ENCODE measurements at regions not wholly inside any gene's neighbourhood (a gene's known extent, or its start where the extent isn't known, plus 50 kb on each side); places are given as distances from the start of the nearest gene placed in this dataset.

- POLR2A ChIA-PET = interaction anchor here (0.5 to 1.7 kb wide), 7 partner anchors 8 to 577 kb away, joined by 3 to 4 read pairs (median 3); partner anchors contain the start of gene TAB2
- Histone ChIP-seq H3K27ac (ENCODE audit: extremely low read depth, low read depth, low read length) (peak overlapping the region; percentile 78; the same call in 2 of the 3 replicates), H3K9me1 (ENCODE audit: control insufficient read depth, insufficient read depth, low read length) (no peaks in the 10 kb centered on the region), H3K9me3 (replicated peaks; ENCODE audit: control insufficient read depth, insufficient read depth, low read depth, low read length) (no peaks in the 10 kb centered on the region), H3K36me3 (ENCODE audit: control insufficient read depth, insufficient read depth, low read length) (no peaks in the 10 kb centered on the region), H3K79me2 (ENCODE audit: control insufficient read depth, insufficient read depth, low read length) (no peaks in the 10 kb centered on the region), H3K4me2 (ENCODE audit: insufficient read depth, low read length) (peak overlapping the region; percentile 74), H4K20me1 (replicated peaks; ENCODE audit: control insufficient read depth, insufficient read depth, low read length) (no peaks in the 10 kb centered on the region), H3K9ac (ENCODE audit: insufficient read depth in 1 of 2, low read depth in 2 of 2, low read length in 2 of 2) (peak overlapping the region in 1 of 2 experiments; percentile 58; a peak in 2 of 4 replicates), H3K4me1 (replicated peaks in 1 of 2; ENCODE audit: control insufficient read depth in 2 of 2, insufficient read depth in 2 of 2, low read length in 2 of 2) (peaks cover 11 to 28% of the 10 kb centered on the region in 2 experiments), H3K4me3 (no peak overlapping the region), H2AFZ (ENCODE audit: low read depth, low read length) (peak overlapping the region; percentile 80), H3K27me3 (ENCODE audit: control insufficient read depth in 2 of 2, insufficient read depth in 2 of 2, low read length in 2 of 2) (no peaks in the 10 kb centered on the region)
- no peak for DNase-seq (ENCODE audit: extremely low read depth in 1 of 4, low spot score in 3 of 4)
- intact Hi-C loops (cut with micrococcal nuclease) (loop anchor here (1.0 to 5.0 kb wide), 2 partner anchors 57 to 178 kb away; partner anchors contain the start of gene TAB2), in situ Hi-C loops (cut with MboI) (no loop called here)
- no TSS peak for BruUV-seq (replicated peaks)
- FAIRE-seq = no peak
- no peak for ATAC-seq
- TF ChIP-seq CEBPG (CRISPR knock-in tag; IDR thresholded peaks at IDR 0.05) (no peak), CEBPG (tag; conservative IDR thresholded peaks at IDR 0.05 in 1 of 2, IDR thresholded peaks at IDR 0.05 in 1 of 2) (peak; percentile 64 to 79), ZFPM2 (CRISPR knock-in tag; IDR thresholded peaks at IDR 0.05) (no peak), RBM25 (IDR thresholded peaks at IDR 0.05; ENCODE audit: low read depth, low read length, severe bottlenecking) (peak; percentile 10), ZNF507 (tag; conservative IDR thresholded peaks at IDR 0.05) (no peak), NR0B1 (IDR thresholded peaks at IDR 0.05; ENCODE audit: partially characterized antibody) (no peak), MTA3 (IDR thresholded peaks at IDR 0.05; ENCODE audit: borderline replicate concordance) (no peak), CBFA2T3 (IDR thresholded peaks at IDR 0.05) (no peak), ADNP (tag; IDR thresholded peaks at IDR 0.05) (peak; percentile 61; the same call in 1 of the 2 replicates), CEBPB (tag; IDR thresholded peaks at IDR 0.05) (peak; percentile 87)
- CTCF ChIA-PET (ENCODE audit: low intra/inter-chr PET ratio) = interaction anchor here (0.8 kb wide), 1 partner anchor 113 kb away, joined by 3 read pairs; no protein-coding TSS in a partner anchor
Measured at GRCh38 chr6:149139782-149140136, 177.8 kb upstream of the TAB2 start.
